Esophagus squamous epithelium (tissue), 5 donors: ENCODE measurements at regions not wholly inside any gene's neighbourhood (a gene's known extent, or its start where the extent isn't known, plus 50 kb on each side); places are given as distances from the start of the nearest gene placed in this dataset.

ENCODE experiments used
- DNase-seq: peaks from one replicate; lab custom pipeline; 2025; lab: John Stamatoyannopoulos, UW
- H3K27ac ChIP-seq, 4 donors: fragments of 200-600 bp; sonication (generic); one replicate each; pipeline ENCODE4 v1.5.1; 2016 to 2019; ENCODE audit warnings: mild to moderate bottlenecking in 1 of 4
- H3K27me3 ChIP-seq, 4 donors: fragments of 200-600 bp; sonication (generic); 1 replicate in 3 of 4; 2 replicates in 1 of 4; pipeline versions ENCODE4 v1.5.1 to v1.6.0; 2017 to 2021; ENCODE audit warnings: antibody characterized with exemption in 1 of 4
- H3K36me3 ChIP-seq, 3 donors: fragments of 200-600 bp; sonication (generic); one replicate each; pipeline ENCODE4 v1.5.1; 2016 to 2019
- H3K4me1 ChIP-seq, 3 donors: fragments of 200-600 bp; sonication (generic); one replicate each; pipeline ENCODE4 v1.5.1; 2017 to 2019
- H3K4me3 ChIP-seq, 4 donors: fragments of 200-600 bp; sonication (generic); 1 replicate in 3 of 4; 2 replicates in 1 of 4; pipeline ENCODE4 v1.5.1; 2016 to 2019; ENCODE audit warnings: mild to moderate bottlenecking in 2 of 4, moderate library complexity in 1 of 4
- H3K9me3 ChIP-seq, 3 donors: fragments of 200-600 bp; sonication (generic); one replicate each; pipeline ENCODE4 v1.5.1; 2016 to 2019
- POLR2A ChIP-seq, 4 donors: fragments of 450-650 bp; IDR thresholded peaks; one replicate each; pipeline ENCODE4 v1.6.1; 2017; ENCODE audit warnings: antibody characterized with exemption in 4 of 4, mild to moderate bottlenecking in 4 of 4, moderate library complexity in 3 of 4
- WGBS, 2 donors: methylation state at CpG; one replicate each; pipeline ENCODE4 v1.1.5; 2018; 5-methylcytosine and 5-hydroxymethylcytosine counted together
- intact Hi-C: fragments of 100-400 bp; cut with DNase I; formaldehyde crosslinking; loops from one replicate; pipeline ENCODE4 v1.15.0; 2022
- TF ChIP-seq, protein P1 (sequence below), 6 experiments: fragments of 450-650 bp in 4 of 6; fragments of 200-600 bp in 2 of 6; sonication (generic) in 2 of 6; IDR thresholded peaks; one replicate each; pipeline ENCODE4 v1.5.1; 2016 to 2019; ENCODE audit warnings: antibody characterized with exemption in 6 of 6, mild to moderate bottlenecking in 4 of 6, moderate library complexity in 4 of 6
- donor health status: DM: yes; HTN: yes; CAD: no.

DNA sequence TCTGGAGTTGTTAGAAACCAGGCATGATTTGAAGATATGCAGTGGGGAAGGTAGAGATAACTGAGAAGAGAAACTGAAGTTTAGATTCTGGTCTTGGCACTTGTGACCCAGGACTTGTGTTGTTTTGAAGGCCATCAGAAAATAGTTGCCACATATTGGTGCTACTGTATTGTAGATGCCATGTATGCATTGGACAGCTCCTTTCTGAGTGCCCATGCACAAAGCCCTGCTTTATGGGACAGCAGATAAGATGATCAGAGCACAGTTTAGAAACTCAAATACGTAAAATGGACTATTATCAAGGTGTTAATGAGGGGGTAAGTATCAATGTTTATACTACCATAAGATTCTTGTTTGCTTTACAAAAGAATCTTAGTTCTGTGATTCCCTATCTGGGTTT, 84.9 kb downstream of the KIF4B start:
- Histone ChIP-seq H3K9me3 (no peaks in the 10 kb centered on the region), H3K4me3 (no peak overlapping the region), H3K27ac (no peak overlapping the region), H3K27me3 (no peaks in the 10 kb centered on the region), H3K4me1 (no peaks in the 10 kb centered on the region), H3K36me3 (no peaks in the 10 kb centered on the region)
- WGBS, 2 donors = 52 to 56% methylated on average over 1 of the region's 1 CpG
- intact Hi-C loops = no loop called here
- DNase-seq = no peak
- TF ChIP-seq, protein P1, sequence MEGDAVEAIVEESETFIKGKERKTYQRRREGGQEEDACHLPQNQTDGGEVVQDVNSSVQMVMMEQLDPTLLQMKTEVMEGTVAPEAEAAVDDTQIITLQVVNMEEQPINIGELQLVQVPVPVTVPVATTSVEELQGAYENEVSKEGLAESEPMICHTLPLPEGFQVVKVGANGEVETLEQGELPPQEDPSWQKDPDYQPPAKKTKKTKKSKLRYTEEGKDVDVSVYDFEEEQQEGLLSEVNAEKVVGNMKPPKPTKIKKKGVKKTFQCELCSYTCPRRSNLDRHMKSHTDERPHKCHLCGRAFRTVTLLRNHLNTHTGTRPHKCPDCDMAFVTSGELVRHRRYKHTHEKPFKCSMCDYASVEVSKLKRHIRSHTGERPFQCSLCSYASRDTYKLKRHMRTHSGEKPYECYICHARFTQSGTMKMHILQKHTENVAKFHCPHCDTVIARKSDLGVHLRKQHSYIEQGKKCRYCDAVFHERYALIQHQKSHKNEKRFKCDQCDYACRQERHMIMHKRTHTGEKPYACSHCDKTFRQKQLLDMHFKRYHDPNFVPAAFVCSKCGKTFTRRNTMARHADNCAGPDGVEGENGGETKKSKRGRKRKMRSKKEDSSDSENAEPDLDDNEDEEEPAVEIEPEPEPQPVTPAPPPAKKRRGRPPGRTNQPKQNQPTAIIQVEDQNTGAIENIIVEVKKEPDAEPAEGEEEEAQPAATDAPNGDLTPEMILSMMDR (IDR thresholded peaks at IDR 0.05) = no peak
- TF ChIP-seq POLR2A (IDR thresholded peaks at IDR 0.05) = no peak

DNA sequence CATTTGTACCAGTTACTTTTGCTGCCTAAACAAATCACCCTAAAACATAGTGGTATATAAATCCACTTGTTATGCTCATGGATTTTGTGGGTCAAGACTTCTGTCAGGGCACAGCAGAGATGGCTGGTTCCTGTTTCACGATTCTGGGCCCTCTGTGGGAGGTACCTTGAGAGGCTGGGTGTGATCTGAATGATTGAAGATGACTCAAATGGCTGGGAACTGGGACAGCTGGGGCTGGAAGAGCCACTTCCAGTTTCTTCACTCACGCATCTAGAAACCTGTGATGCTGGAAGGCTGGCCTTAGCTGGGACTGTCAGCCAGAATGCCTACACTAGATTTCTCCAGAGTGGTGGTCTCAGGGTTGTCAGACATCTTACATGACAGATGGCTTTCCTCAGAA, 88.1 kb downstream of the KIF4B start:
- H3K36me3 ChIP-seq = no peaks in the 10 kb centered on the region
- 31 to 44% methylated on average over 2 of the region's 2 CpGs for WGBS, 2 donors
- no peaks in the 10 kb centered on the region for H3K9me3 ChIP-seq
- TF ChIP-seq POLR2A (IDR thresholded peaks at IDR 0.05) = no peak
- TF ChIP-seq, protein P1 (IDR thresholded peaks at IDR 0.05) = no peak
- H3K4me1 ChIP-seq = no peaks in the 10 kb centered on the region
- H3K4me3 ChIP-seq = no peak overlapping the region
- intact Hi-C loops = no loop called here
- no peaks in the 10 kb centered on the region for H3K27me3 ChIP-seq
- H3K27ac ChIP-seq = no peak overlapping the region
- DNase-seq = no peak

DNA sequence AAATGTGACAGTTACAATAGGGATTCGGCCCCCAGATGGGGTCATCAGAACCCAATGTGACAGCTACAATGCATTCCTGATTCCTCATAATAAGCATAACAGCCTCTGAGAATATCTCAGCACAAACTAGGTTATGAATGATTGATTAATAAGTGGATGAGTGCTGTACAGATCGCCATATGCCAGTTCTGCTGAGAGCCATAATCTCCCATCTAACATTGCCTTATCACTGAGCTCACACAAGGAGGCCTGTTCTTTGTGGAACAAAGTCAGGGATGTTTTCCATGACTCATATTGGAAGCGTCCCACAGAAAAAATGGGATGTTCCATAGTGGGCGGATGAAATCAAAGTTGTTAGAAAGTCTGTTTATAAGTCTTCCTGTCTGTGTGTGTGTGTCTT, 89.6 kb downstream of the KIF4B start:
- Histone ChIP-seq H3K4me1 (no peaks in the 10 kb centered on the region), H3K36me3 (no peaks in the 10 kb centered on the region), H3K27me3 (no peaks in the 10 kb centered on the region), H3K9me3 (no peaks in the 10 kb centered on the region), H3K27ac (no peak overlapping the region), H3K4me3 (no peak overlapping the region)
- no peak for DNase-seq
- WGBS, 2 donors = 55 to 63% methylated on average over 4 of the region's 4 CpGs
- intact Hi-C loops = no loop called here
- TF ChIP-seq, protein P1 (IDR thresholded peaks at IDR 0.05) = no peak
- no peak for TF ChIP-seq POLR2A (IDR thresholded peaks at IDR 0.05)

DNA sequence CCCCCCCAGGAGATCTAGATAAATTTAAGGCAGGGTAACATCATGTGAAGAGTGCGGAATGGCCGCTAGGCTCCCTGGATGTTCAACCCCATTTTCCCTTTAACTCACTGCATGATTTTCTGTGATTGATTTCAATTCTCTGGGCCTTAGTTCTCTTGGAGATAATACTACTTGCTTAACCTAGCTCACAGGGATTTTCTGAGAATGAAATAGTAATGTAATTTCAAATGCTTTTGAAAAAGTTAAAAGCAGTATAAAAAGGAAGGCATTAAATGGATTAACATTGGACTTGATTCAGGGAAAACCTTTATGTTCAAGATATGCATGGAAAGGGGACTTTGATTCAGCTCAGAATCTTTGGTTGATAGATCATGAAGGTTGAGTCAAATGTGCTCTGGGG, 90.9 kb downstream of the KIF4B start:
- H3K9me3 ChIP-seq = no peaks in the 10 kb centered on the region
- no peaks in the 10 kb centered on the region for H3K27me3 ChIP-seq
- no peaks in the 10 kb centered on the region for H3K36me3 ChIP-seq
- TF ChIP-seq, protein P1 (IDR thresholded peaks at IDR 0.05) = no peak
- no peak for TF ChIP-seq POLR2A (IDR thresholded peaks at IDR 0.05)
- intact Hi-C loops = no loop called here
- WGBS, 2 donors = 66 to 70% methylated on average over 2 of the region's 2 CpGs
- no peak overlapping the region for H3K27ac ChIP-seq
- H3K4me1 ChIP-seq = no peaks in the 10 kb centered on the region
- DNase-seq = no peak
- H3K4me3 ChIP-seq = no peak overlapping the region

DNA sequence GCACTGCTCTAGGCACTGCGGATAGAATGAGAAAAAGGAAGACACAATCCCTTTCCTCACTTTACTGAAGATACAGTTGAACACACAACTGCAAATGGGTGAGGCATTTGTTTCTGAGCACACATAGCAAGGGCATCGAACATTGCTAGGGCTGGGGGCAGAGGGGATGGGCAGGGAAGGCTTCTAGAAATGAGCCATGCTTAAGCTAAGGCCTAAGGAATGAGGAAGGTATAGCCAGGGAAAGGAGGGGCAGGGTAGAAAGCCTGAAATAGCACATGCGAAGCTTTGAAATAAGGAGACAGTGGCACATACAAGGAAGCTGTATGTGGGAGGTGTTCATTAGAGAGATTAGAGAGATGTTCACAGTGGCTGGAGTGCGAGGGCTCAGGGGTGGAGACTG, 92.7 kb downstream of the KIF4B start:
- Histone ChIP-seq H3K36me3 (no peaks in the 10 kb centered on the region), H3K4me3 (no peak overlapping the region), H3K9me3 (no peaks in the 10 kb centered on the region), H3K27me3 (no peaks in the 10 kb centered on the region), H3K27ac (no peak overlapping the region), H3K4me1 (no peaks in the 10 kb centered on the region)
- intact Hi-C loops = no loop called here
- 73 to 84% methylated on average over 4 of the region's 4 CpGs for WGBS, 2 donors
- no peak for DNase-seq
- TF ChIP-seq, protein P1 (IDR thresholded peaks at IDR 0.05) = no peak
- no peak for TF ChIP-seq POLR2A (IDR thresholded peaks at IDR 0.05)
